NCI-H748 treated with DMSO at 0.1 percent for 48 hours (cell line): ENCODE measurements at regions not wholly inside any gene's neighbourhood (a gene's known extent, or its start where the extent isn't known, plus 50 kb on each side); places are given as distances from the start of the nearest gene placed in this dataset.
A peak's percentile ranks its signal among the peaks of the same experiment; 100 is the strongest.
"Not testable (repeated sequence)": the region's sequence is repeated elsewhere in the genome, so short reads cannot be mapped to it uniquely, and the experiment has no call there.

ENCODE experiments used
- DNase-seq: peaks from one replicate; lab custom pipeline; 2025; lab: John Stamatoyannopoulos, UW

DNA sequence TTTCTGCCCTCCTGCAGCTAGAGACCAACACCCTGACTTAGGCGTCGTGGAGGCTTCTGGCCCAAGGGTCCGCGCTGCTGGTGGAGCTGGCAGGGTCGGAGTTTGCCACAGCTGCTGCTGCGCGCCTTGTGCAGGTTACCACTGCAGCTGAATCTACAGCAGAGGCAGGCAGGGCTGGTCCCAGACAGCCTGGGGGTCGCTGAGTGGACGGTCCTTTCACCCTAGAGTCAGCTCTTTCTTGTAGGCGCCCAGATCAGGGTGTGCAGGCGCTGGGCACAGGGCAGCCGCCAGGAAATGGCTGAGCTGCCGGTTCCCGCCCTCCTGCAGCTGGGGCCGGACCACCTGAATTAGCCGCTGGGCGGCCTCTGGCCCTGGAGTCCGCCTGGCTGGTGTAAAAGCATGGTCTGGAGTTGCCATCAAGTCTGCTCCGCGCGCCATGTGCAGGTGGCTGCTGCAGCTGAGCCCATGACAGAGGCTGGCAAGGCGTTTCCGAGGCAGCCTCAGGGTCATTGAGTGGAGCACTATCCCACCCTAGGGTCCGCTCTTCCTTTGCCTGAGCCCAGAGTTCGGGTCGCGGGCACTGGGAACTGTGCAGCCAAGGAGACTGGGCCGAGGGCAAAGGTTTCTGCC is 144.3 kb downstream of the CCDC74A start:
- DNase-seq = not testable (repeated sequence)

DNA sequence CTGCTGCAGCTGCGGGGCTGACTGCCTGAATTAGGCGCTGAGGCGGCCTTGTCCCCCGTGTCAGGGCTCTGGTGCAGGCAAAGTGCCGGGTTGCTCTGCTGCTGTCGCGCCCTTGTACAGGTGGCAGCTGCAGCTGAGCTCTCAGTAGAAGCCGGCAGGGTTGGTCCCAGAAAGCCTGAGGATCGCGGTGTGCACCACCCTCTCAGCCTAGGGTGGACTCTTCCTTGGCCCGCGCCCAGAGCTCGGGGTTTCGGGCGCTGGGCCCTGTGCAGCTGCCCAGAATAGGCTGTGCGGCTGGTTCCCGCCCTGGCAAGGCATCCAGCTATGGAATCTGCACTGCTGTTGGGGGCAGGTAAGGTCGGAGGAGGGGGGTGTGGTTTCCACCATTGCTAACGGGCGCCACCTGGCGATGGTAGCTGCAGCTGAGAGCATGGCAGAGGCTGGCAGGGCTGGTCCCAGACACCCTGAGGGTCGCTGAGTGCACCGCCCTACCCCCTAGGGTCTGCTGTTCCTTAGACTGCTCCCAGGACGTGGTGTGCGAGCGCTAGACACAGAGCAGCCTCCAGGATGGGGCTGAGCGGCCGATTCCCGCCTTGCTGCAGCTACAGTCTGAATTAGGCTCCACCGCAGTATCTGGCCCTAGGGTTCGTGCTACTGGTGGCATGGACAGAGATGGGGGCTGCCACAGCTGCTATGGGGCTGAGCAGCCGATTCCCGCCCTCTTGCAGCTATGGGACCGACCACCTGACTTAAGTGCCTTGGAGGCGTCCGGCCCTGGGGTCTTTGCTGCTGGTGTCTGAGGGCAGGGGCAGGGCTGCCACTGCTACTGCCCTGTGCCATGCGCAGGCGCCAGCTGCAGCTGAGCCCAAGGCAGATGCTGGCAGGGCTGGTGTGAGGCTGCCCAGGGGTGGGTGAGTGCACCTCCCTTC is 145.0 kb downstream of the CCDC74A start:
- DNase-seq = peak; percentile 27

DNA sequence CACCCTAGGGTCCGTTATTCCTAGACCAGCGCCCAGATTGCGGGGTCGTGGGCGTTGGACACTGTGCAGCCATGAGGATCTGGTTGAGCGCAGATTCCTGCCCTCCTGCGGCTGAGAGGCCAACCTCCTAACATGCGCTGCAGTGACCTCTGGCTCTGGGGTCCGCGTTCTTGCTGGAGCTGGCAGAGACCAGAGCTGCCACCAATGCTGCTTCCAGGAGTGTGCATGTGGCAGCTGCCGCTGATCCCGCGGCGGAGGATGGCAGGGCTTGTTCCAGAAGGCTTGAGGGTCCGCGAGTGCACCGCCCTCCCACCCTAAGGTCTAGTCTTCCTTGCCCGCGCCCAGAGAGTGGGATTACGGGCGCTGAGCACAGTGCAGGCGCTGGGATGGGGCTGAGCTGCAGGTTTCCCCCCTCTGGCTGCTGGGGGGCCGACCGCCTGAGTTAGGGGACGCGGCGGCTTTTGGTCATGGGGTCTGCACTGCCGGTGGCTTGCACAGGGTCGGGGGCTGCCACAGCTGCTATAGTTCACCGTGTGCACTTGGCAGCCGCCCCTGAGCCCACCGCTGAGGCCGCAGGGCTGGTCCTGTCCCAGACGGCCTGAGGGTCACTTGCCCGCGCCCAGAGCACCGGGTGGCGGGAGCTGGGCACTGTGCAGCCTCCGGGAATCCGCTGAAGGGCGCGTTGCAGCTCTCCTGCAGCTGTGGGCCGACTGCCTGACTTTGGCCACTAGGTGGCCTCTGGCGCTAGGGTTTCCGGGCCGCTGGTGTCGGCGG is 145.9 kb downstream of the CCDC74A start:
- DNase-seq = peak; percentile 32

GRCh38 chr2:131674174-131674507 is 146.5 kb downstream of the CCDC74A start:
- no peak for DNase-seq

DNA sequence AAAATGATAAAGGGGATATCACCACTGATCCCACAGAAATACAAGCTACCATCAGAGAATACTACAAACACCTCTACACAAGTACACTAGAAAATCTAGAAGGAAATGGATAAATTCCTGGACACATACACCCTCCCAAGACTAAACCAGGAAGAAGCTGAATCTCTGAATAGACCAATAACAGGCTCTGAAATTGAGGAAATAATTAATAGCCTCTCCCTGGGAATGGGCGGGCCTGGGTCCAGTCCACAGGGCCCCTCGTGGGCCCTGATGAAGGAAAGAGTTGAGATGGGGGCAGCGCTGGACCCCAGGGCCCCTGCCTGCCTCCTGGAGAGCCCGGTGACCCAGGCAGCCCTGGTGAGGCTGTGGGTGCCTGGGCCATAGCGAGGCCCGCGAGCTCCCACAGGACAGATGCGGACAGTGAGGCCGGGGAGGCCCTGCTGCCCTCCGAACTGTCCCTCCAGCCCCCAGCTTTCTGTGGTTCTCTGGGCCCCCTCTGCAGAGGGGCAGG is 154.0 kb downstream of the CCDC74A start:
- not testable (repeated sequence) for DNase-seq

GRCh38 chr2:131682122-131682944 is 154.6 kb downstream of the CCDC74A start:
- peak; percentile 55 for DNase-seq

- DNase-seq = not testable (repeated sequence)
Measured at GRCh38 chr2:131682945-131683330, 155.2 kb downstream of the CCDC74A start.

DNA sequence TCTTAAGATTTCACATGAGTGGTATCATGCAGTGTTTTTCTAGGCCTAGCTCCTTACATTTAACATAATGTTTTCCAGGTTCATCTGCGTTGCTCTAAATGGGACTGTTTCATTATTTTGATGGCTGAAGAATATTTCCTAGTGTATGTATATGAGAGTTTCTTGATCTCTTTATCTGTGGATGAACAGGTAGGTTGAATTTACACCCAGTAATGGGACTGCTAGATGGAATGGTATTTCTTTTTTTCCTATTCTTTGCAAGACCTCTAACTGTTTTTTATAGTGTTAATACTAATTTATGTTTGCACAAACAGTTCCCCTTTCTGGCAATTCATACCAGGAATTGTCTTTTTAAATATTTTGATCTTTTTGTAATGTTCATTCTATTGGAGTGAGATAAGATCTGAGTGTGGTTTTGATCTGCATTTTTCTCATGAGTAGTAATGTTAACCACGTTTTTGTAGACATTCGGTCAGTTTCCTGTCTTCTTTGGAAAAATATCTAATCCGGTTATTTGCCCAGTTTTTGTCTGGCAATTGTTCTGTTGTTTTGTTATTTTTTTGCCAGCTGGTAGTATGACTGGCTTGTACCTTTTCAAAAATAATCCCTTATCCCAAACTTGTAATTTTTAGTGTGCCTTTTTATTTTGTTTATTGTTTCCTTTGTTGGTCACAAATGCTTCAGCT is 157.1 kb downstream of the CCDC74A start:
- not testable (repeated sequence) for DNase-seq

DNA sequence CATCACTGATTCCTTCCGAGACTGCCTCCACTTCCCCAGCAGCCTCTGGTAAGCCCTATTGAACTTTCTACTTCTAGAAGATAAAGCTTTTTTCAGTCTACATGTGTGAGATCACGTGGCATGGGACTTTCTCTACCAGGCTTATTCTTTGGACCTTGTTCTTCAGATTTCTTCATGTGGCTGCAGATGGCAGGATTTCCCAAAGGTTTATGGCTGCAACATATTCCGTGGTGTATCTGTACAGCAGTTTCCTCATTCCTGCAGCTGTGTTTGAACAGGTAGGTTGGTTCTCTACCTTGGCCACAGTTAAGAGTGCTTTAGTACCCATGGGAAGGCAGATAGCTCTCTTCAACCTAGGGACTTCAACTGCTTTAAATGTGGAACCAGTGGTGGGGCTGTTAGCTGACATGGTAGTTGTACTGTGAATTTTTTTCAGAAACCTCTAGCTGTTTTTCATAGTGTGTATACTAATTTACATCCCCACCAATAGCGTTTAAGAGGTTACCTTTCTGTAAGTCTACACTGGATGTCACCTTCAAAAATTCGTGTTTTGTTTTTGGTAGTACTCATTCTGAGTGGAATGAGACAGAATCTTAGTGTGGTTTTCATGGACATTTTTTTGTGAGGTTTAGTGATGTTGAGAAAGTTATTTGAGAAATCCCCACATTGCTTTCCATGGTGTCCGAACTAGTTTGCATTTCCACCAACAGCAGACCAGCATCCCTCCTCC is 158.6 kb downstream of the CCDC74A start:
- DNase-seq = not testable (repeated sequence)

DNA sequence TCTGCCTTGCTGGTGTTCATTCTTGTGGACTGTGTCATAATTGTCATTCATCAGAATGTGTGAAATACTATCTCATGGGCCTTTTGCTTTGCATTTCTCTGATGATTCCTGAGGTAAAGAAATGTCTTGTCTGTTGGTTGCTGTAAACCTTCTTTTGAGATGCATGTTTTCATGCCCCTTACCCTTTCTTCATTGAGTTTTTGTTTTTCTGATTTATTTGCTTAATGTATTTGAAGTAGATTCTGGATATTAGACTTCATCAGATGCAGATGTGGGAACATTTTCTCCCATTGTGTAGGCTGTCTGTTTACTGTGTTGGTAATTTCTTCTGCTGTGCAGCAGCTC is 159.2 kb downstream of the CCDC74A start:
- not testable (repeated sequence) for DNase-seq

DNA sequence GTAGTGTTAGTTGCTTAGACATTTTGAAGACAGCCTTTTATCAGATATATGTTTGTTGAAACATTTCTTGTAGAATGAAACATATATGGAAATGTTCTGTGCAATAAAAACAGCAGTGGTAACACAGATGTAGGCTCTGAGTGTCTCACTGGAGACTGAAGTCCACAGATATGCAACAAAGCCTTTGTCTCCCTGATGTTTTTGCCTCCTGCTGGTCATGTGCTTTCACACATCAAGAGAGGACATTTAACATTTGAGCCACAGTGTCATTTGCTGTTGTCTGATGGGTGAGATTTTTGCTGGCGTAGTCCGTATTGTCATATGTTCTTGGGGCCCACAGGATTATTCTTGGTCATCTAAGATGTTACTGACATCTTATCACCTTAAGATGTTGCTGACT is 161.4 kb downstream of the CCDC74A start:
- not testable (repeated sequence) for DNase-seq

DNA sequence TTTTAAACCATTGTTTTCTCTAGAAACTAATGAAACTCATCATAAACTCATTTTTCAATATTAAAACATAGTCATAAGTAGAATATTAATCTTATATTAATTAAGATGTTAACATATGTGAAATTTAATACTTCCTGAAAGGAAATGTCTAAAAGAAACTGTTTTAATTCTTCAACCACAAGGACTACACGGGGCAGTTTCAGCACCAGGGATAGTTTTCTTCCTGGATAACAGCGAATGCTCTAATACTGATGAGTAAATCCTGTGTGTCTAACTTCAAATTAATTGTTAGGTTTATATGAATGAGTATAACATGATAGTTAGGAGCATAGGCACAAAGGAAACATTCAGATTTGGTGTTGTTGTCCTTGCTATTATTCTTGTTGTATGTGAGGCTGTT is 183.6 kb downstream of the CCDC74A start:
- DNase-seq = not testable (repeated sequence)

DNA sequence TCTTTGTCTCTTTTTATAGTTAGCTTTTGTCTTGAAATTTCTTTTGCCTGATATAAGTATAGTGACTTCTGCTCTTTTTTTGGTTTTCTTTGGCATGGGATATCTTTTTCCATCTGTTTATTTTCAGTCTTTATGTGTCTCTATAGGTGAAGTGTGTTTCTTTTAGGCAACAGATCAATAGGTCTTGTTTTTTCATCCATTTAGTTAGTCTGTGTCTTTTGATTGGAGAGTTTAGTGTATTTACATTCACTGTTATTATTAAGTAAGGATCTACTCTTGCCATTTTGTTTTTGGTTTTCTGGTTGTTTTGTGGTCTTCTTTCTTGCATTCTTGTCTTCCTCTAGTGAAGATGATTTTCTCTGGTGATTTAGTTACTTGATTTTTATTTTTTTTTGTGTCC is 190.2 kb downstream of the CCDC74A start:
- DNase-seq = not testable (repeated sequence)

- DNase-seq = not testable (repeated sequence)
Measured at GRCh38 chr2:131721163-131721562, 193.5 kb downstream of the CCDC74A start.

- not testable (repeated sequence) for DNase-seq
Measured at GRCh38 chr2:131722256-131722655, 194.6 kb downstream of the CCDC74A start.

GRCh38 chr2:131724019-131724418 is 196.3 kb downstream of the CCDC74A start:
- DNase-seq = no peak

DNA sequence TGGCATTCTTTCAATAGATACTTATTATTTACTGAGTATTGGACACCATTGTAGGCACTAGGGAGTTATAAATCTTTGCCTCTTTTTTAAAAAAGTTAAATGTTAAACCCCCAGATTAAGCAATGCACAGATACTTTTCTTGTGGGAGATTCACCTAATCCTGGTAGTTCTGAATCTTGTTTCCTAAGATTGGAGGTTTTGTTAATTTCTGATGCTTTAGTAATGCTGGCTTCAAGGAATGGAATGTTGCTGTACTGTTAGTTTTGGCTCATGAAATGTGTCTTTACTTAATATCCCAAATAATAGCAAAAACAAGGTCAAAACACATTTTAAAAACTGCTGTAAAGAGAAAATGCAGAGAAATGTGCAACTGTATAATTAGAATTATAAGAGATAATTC is 200.8 kb downstream of the CCDC74A start:
- DNase-seq = not testable (repeated sequence)

DNA sequence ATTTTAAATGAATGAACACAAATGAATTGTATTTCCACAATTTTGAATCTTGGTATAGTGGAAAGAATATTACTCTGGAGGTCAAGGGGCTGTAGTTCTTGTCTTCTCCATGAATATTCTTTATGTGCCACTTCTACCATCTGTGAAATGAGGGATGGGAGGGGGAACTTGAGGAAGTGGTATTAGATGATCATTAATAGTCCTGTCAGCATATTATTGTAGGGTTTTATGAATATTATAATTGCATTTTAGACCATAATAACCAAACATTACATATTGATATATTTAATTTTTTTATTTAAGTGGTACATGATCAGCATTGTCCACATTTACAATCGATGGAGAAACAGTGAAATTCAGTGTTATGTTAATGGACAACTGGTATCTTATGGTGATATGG is 205.8 kb downstream of the CCDC74A start:
- not testable (repeated sequence) for DNase-seq

- DNase-seq = not testable (repeated sequence)
Measured at GRCh38 chr2:131736406-131736805, 208.7 kb downstream of the CCDC74A start.

- DNase-seq = not testable (repeated sequence)
Measured at GRCh38 chr2:131738533-131738932, 210.8 kb downstream of the CCDC74A start.
